ENCODE measurements at regions not wholly inside any gene's neighbourhood (a gene's known extent, or its start where the extent isn't known, plus 50 kb on each side); places are given as distances from the start of the nearest gene placed in this dataset.

DNA sequence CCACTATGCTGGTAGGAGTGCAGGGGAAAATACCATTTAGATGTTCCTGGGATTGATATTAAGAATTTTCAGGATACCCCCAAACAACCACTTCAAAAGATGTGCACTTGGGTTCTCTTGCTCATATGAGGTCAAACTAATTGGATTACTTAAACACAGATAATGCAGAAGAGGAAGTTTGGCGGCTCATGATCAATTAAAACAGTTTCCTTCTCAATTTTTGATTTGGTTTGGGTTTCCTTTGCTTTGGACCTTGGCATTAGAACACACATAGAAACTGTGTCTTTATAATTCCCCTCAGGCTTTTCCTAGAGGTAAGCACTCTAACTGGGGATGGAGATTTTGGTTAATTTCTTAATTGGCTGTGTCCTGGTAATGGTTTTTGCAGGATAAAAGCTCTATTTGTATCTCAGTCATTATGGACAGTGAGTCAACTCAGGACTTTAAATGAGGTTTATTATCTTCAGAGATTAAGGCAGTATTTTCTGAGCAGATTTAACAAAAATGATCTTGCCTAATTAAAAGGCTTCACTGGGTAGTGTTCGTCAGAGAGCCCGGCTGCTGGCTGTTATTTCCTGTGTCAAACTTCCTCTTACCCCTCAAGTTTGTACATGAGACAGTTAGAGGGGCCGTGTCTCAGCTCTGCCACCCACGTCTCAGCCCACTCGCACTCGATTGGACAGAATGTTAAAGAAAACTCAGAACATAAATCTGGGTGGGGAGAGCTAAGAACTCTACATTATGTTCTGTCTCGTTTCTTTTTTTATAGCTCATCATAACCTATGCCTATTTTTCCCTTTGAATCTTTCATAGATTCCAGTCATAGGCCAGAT lies 50.3 kb upstream of the PREP start:
- no peak overlapping the region for H3K27ac ChIP-seq
- WGBS (ENCODE audit: missing lambda C conversion rate) = 72% methylated on average over 8 of the region's 8 CpGs
- H3K9me3 ChIP-seq = peaks cover 6% of the 10 kb centered on the region; the same call in 1 of the 3 replicates
- no peak for ATAC-seq
- ChIA-PET CTCF (interaction anchor here (0.8 to 1.2 kb wide), 2 partner anchors 22 to 770 kb away, joined by 3 to 4 read pairs; no protein-coding TSS in a partner anchor), POLR2A (no interaction called here)
- FAIRE-seq = no peak
- H3K4me2 ChIP-seq = no peak overlapping the region
- H3K4me3 ChIP-seq = no peak overlapping the region
- TF ChIP-seq ZC3H11A (IDR thresholded peaks at IDR 0.05) (no peak), FOSL2 (IDR thresholded peaks at IDR 0.05) (no peak), FOSL2 (CRISPR knock-in tag; IDR thresholded peaks at IDR 0.05) (no peak), MAX (IDR thresholded peaks at IDR 0.05) (no peak), EHMT2 (IDR thresholded peaks at IDR 0.05; ENCODE audit: low read depth) (no peak), MYC (IDR thresholded peaks at IDR 0.05; ENCODE audit: borderline replicate concordance, low read length) (no peak), NR3C1 (IDR thresholded peaks at IDR 0.05) (no peak), HEYL (CRISPR knock-in tag; IDR thresholded peaks at IDR 0.05) (no peak), BHLHE40 (IDR thresholded peaks at IDR 0.05; ENCODE audit: low read depth, low read length) (no peak), MAFK (IDR thresholded peaks at IDR 0.05; ENCODE audit: partially characterized antibody) (no peak), FOXS1 (CRISPR knock-in tag; IDR thresholded peaks at IDR 0.05) (no peak), CBX8 (IDR thresholded peaks at IDR 0.05) (no peak), REST (IDR thresholded peaks at IDR 0.05) (no peak), RARB (CRISPR knock-in tag; IDR thresholded peaks at IDR 0.05) (no peak), KDM1A (IDR thresholded peaks at IDR 0.05; ENCODE audit: low read depth) (no peak)
- TF ChIP-seq, protein P1, sequence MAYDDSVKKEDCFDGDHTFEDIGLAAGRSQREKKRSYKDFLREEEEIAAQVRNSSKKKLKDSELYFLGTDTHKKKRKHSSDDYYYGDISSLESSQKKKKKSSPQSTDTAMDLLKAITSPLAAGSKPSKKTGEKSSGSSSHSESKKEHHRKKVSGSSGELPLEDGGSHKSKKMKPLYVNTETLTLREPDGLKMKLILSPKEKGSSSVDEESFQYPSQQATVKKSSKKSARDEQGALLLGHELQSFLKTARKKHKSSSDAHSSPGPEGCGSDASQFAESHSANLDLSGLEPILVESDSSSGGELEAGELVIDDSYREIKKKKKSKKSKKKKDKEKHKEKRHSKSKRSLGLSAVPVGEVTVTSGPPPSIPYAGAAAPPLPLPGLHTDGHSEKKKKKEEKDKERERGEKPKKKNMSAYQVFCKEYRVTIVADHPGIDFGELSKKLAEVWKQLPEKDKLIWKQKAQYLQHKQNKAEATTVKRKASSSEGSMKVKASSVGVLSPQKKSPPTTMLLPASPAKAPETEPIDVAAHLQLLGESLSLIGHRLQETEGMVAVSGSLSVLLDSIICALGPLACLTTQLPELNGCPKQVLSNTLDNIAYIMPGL (CRISPR knock-in tag; IDR thresholded peaks at IDR 0.05; ENCODE audit: borderline replicate concordance) = no peak
- H3K4me1 ChIP-seq = no peaks in the 10 kb centered on the region
- DNase-seq (ENCODE audit: low read depth in 1 of 2, low spot score in 1 of 2) = no peak
